ENCODE measurements at regions not wholly inside any gene's neighbourhood (a gene's known extent, or its start where the extent isn't known, plus 50 kb on each side); places are given as distances from the start of the nearest gene placed in this dataset.

GRCh38 chr3:159520638-159521037 is 468.0 kb upstream of the IL12A start:
- TF ChIP-seq CTCF (IDR thresholded peaks at IDR 0.05) (no peak), EP300 (IDR thresholded peaks at IDR 0.05; ENCODE audit: borderline replicate concordance in 1 of 2, low read depth in 1 of 2, low read length in 1 of 2) (no peak), PBX3 (IDR thresholded peaks at IDR 0.05) (no peak), MAX (IDR thresholded peaks at IDR 0.05; ENCODE audit: low read depth) (no peak), REST (IDR thresholded peaks at IDR 0.05; ENCODE audit: low read depth, low read length) (no peak)
